ENCODE measurements at regions not wholly inside any gene's neighbourhood (a gene's known extent, or its start where the extent isn't known, plus 50 kb on each side); places are given as distances from the start of the nearest gene placed in this dataset.

- no peak for DNase-seq
Measured at GRCh38 chr19:30774252-30774766, 402.1 kb downstream of the ZNF536 start.

GRCh38 chr19:30762651-30763050 is 390.5 kb downstream of the ZNF536 start:
- no peak for DNase-seq

GRCh38 chr19:30760014-30760413 is 387.8 kb downstream of the ZNF536 start:
- DNase-seq: no peak

DNA sequence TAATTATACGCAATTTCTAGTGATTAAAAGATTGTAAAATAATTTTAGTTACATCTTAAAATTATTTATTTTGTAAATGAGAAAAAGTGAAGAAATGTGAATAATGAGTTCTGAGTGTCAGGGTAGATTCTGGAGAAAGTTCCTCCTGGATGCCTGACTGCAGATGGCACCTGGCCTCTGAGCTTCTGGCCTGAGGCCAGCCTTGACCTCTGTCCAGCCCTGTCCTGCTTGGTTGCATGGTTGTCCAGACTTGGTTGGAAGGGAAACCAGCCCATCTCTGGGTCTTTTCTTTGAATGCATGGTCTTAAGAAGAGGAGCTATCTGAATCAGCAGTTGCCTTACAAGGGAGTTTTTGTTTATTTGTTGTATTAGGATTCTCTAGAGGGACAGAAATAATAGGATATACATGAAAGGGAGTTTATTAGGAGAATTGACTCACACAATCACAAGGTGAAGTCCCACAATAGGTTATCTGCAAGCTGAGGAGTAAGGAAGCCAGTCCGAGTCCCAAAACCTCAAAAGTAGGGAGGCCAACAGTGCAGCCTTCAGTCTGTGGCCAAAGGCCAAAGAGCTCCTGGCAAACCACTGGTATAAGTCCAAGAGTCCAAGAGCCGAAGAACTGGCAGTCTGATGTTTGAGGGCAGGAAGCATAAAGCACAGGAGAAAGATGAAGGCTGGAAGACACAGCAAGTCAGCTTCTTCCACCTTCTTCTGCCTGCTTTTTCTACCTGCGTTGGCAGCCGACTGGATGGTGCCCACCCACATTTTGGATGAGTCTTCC is 385.8 kb downstream of the ZNF536 start:
- no peak for DNase-seq

DNA sequence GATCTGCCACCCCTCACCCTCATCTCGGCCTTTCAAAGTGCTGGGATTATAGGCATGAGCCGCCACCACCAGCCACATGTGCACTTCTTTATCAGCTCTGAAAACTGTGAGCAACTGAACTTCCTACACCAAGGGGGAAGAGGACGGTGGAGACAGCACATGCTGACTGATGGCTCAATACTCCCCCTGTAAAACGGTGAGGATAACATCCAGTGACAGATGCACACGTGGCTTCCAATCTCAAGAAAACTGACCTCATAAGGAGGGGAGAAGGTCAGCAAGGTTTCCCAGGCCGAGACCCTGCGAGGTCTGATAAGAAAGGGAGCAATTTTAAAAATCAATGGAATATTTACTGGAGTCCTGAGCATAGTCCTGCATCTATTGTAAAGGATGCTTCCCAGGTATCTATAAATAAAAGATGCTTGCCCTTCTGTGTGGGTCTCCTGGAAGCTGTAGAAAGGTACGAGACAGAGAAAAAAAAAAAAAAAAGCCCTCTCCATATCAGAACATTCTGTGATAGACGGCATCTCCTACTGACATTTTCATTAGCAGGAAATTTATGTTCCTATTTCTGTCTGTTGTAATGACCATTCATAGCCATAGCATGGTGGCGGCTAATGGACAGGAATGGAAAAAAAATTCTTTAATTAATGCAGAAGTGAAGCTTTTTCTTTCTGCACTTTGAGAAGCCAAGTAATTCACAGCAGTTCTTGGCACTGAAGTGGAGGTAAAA is 385.1 kb downstream of the ZNF536 start:
- DNase-seq: no peak

DNA sequence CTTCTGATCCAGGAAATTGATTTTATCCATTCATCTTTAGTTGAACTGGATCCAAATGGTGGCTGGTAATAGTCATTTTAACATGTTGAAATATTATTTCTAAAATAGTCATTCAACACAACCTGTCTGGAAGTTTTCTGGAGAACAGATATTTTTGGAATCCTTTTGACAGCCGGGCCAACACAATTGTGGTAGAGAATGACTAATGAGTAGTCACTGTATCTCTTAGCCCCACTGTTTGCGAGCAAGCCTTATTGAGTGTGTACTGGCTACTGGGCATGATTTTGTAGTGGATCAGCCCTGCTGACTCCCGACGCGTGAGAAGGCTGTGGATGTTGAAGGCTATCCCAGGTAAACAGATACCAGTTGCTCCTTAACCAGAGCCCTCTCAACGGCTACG is 383.4 kb downstream of the ZNF536 start:
- DNase-seq: no peak

DNA sequence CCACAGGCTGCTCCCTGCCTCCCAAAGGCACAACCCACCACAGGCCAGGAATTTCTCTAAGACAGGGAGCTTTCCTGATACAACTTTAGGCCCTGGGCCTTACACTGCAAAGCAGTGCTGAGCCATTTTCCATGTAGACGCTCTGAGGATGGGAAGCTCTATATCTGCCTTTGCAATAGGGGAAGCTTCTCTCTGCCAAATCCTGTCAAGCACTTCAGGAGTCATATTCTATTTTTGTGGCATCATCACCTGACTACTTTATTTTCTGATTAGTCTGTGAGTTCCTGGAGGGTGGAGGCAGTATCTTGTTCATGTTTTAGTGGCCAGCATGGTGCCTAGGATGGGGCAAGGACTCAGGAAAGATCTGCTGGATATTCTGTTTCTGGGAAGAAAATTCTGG is 382.0 kb downstream of the ZNF536 start:
- DNase-seq: no peak

DNA sequence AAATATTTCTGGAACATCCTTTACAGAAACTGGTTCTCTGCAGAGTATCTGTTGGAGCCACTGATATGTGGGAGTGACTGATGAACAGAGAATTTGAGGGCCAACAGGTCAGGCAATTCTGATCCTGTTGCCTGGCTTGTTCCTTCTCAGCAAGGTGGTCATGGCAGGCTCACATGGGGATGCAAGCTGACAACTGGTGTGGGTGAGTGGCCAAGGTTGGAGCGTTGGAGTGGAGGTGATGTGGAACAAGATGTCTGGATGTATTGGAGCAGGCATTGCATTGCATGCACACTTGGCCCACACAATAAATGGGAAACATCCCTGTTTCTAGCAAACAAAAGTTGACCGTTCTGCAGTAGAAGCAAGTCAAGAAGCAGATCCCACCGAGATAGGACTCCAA is 380.7 kb downstream of the ZNF536 start:
- no peak for DNase-seq

GRCh38 chr19:30752201-30752600 is 380.0 kb downstream of the ZNF536 start:
- no peak for DNase-seq

GRCh38 chr19:30745476-30745985 is 373.3 kb downstream of the ZNF536 start:
- no peak for DNase-seq

GRCh38 chr19:30744741-30745475 is 372.7 kb downstream of the ZNF536 start:
- DNase-seq: no peak

GRCh38 chr19:30743702-30744101 is 371.5 kb downstream of the ZNF536 start:
- no peak for DNase-seq

DNA sequence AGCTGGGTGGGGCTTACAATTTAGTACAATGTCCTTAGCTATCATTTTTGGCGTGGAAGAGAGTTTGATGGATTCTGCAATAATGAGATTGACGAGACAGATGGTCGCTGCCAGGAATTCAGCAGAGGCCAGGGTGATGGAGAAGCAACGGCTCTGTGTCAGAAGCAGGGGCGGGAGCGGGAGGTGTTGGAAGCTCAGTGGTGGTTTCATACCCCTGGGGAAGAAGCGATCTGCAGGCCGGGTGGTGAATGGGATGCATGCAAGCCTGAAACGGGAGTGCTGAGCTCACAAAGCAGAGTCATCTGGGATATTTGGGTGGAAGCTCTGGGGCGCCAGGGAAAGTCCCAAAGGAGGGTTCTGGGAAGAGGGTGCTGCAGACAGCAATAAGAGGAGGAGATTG is 370.8 kb downstream of the ZNF536 start:
- DNase-seq: no peak

DNA sequence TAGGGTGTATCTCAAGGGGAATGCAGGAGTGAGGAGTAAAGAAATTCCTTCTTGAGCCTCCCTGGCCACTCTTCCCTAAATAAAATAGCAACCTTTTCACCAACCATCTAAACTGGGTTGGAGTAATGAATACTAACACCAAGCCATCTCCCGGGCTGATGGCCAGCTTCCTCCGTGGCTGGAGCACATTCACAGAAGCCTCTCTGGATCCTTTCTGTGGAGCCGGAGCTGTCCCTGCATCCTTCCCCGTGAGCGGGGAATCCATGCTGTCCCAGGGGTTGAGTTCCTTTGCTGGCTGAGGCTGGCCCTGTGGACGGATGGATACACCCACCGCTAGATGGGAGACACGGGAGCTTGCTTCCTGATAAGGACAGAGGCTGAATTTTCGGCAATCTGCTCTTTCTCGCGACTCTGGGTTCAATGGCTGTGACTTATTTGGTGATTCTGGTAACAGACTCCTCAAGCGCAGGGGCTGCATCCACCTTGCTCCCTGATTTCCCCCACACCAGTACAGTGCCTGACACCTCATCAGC is 370.3 kb downstream of the ZNF536 start:
- no peak for DNase-seq

DNA sequence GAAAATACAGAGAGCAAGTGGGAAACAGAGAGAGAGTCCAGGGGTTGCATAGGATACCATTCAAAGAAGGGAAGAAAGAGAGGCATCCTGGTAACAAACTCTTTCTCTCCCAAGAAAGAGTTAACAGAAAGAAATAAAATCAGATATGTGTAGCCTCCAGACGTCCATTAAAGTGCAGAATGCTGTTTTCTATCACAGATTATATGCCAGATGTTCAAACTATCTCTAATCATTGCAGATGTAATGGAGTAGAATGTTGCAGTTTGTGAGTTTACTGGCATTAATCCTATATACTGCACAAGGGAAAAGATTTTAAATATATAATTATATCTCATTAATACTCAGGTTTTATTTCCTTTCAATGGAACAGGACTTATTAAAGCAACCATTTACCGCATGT is 369.4 kb downstream of the ZNF536 start:
- DNase-seq: no peak

DNA sequence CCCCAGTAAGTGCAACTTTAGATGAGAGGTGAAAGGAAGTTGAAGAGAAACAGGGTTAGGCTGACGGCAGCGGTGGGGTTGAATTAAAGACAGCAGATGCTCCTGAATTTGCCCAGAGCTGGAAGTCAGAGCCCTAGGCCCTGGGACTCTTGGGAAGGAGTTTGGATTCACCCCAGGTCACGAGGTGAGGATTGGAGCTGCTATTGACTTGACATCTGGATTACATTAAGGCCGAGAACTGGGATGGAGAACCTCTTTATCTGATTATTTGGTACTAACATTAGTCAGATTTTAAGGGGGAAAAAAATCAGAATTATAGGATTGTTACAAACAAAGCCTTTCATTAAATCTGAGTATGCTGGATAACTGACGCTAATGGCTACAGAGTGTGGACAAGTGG is 367.2 kb downstream of the ZNF536 start:
- no peak for DNase-seq

GRCh38 chr19:30738047-30738446 is 365.9 kb downstream of the ZNF536 start:
- DNase-seq: no peak

DNA sequence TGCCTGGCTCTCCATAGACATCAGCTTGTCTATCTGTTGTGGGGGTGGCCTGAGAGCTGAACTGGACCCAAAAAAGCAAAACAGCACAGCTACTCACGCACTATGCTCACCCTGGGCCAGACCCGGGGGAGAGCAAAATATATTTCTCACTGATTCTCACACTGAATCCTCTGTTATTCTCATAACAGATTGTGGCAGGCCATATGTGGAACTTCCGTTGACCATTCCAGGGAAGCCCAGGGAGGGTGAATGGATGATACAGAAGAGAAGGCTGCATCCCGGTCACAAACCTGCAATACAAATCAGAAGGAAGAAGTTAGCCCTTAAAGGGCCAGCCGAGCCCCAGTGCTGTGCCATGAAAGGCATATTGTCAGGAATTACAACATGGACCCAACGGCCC is 362.5 kb downstream of the ZNF536 start:
- DNase-seq: no peak

DNA sequence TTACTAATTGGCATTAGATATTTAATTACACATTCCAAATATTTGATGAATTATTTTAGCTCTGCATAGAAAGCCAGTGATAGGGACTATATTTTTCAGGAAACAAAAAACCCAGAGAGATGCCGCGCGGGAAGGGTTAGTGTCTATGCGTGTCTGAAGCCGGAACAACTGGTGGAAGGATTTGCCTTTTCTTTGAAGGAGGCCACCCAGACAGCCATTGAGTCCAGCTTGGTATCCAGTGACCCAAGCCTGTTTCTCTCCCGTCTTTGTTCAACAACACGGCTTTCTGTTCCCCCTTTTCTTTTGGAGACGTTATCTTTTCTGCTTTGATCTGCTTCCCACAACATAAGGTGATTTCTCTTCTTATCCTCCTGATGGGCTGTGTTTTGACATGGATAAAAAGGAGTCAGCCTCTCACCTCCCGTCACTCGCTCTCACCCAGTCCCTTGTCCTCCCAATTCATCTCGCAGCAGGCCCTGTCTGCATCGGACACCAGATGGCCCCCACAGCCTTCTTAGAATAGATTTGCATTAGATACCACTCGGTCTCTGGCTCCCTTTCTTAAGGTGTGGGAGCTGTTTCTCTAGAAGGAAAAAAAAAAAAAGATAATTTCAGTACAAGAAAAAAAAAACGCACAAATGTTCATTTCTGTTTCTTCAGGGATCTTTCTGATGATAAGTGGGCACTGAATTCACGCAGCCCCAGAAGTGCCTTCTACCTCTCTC is 361.8 kb downstream of the ZNF536 start:
- DNase-seq: no peak

- DNase-seq: no peak
Measured at GRCh38 chr19:30731591-30731990, 359.4 kb downstream of the ZNF536 start.

DNA sequence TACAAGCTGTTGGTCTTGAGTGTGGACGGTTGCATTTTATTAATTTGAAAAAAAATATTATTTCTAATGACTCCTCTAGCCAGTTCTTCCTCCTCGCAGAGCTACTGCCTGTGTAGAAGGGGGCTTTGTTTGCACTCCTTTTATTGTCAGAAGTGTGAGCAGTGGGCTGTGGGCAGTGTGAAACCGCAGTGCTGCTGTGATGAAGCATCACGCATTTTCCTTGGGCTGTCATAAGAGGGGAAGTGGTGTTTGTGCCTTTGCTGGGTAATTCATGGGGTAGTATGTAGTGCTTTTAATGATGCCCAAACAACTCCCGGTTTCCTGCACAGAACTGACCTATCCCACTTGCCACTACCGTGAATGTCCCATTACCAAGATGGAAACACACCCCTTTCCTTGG is 357.3 kb downstream of the ZNF536 start:
- DNase-seq: no peak

DNA sequence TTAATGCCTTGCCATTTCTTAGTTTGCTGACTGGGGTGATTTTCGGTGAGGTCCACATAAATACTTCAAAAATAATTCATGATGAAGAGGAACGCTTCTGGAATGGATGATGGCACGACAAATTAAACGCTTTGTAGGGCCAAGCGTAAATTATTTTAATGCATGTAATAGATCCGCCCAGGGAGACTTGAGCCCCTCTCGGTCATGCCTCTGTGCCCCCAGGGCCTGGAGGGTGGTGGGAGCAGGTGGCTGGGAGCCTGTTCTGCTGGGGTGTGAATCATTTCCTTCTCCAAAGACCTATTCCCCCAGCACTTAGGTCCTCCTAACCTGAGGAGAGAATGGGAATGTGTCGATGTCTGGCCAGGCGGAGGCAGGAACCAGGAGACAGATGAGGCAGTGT is 350.6 kb downstream of the ZNF536 start:
- no peak for DNase-seq

Data from HCEC 1CT (cell line).